Activated CD4-positive, alpha-beta memory T cell treated with anti-CD3 and anti-CD28 coated beads for 36 hours (primary cell): ENCODE measurements at regions not wholly inside any gene's neighbourhood (a gene's known extent, or its start where the extent isn't known, plus 50 kb on each side); places are given as distances from the start of the nearest gene placed in this dataset.
A peak's percentile ranks its signal among the peaks of the same experiment; 100 is the strongest.
"Not testable (repeated sequence)": the region's sequence is repeated elsewhere in the genome, so short reads cannot be mapped to it uniquely, and the experiment has no call there.

Experiments
- CTCF ChIA-PET: fragments of 350-600 bp; sonication (Branson Sonifier 250); formaldehyde crosslinking; loops from one replicate; lab custom pipeline; 2021; ENCODE audit warnings: antibody characterized with exemption, inconsistent platforms; lab: Charles Lee
- POLR2A ChIA-PET: fragments of 350-600 bp; sonication (Branson Sonifier 250); formaldehyde crosslinking; loops from one replicate; lab custom pipeline; 2021; ENCODE audit warnings: antibody characterized with exemption; lab: Charles Lee
- DNase-seq: peaks from one replicate; pipeline ENCODE4 v3.0.0-alpha.2; 2020
- H3K27ac Mint-ChIP-seq: one replicate; pipeline ENCODE4 v1.8.0; 2021; ENCODE audit warnings: mixed read lengths
- H3K27me3 Mint-ChIP-seq: one replicate; pipeline ENCODE4 v1.8.0; 2021; ENCODE audit warnings: mixed read lengths
- H3K36me3 Mint-ChIP-seq: one replicate; pipeline ENCODE4 v1.8.0; 2021; ENCODE audit warnings: mixed read lengths
- H3K4me1 Mint-ChIP-seq: one replicate; pipeline ENCODE4 v1.8.0; 2021; ENCODE audit warnings: low read depth, mixed read lengths
- H3K4me3 Mint-ChIP-seq: one replicate; pipeline ENCODE4 v1.8.0; 2021; ENCODE audit warnings: mild to moderate bottlenecking, mixed read lengths
- H3K9me3 Mint-ChIP-seq: one replicate; pipeline ENCODE4 v1.8.0; 2021; ENCODE audit warnings: mixed read lengths
- intact Hi-C: fragments of 100-400 bp; cut with micrococcal nuclease; formaldehyde crosslinking; loops from one replicate; pipeline ENCODE4 v1.15.1; 2023

- DNase-seq, result no peak
- H3K27ac Mint-ChIP-seq, result no peak overlapping the region
- H3K36me3 Mint-ChIP-seq, result peaks cover 5% of the 10 kb centered on the region
- H3K9me3 Mint-ChIP-seq, result peaks cover 12% of the 10 kb centered on the region
- H3K4me1 Mint-ChIP-seq, result no peaks in the 10 kb centered on the region
- ChIA-PET POLR2A (no interaction called here), CTCF (no interaction called here)
- H3K4me3 Mint-ChIP-seq, result no peak overlapping the region
- H3K27me3 Mint-ChIP-seq, result peaks cover 4% of the 10 kb centered on the region
- intact Hi-C loops, result no loop called here
These were observed 365.4 kb downstream of the VRK1 start for GRCh38 chr14:97162621-97163020.

- no peak for DNase-seq
- H3K4me1 Mint-ChIP-seq, result no peaks in the 10 kb centered on the region
- CTCF ChIA-PET, result no interaction called here
- intact Hi-C loops, result no loop called here
- POLR2A ChIA-PET, result no interaction called here
- H3K27me3 Mint-ChIP-seq, result peaks cover 4% of the 10 kb centered on the region
- peaks cover 6% of the 10 kb centered on the region for H3K9me3 Mint-ChIP-seq
- H3K36me3 Mint-ChIP-seq, result peaks cover 4% of the 10 kb centered on the region
- no peak overlapping the region for H3K27ac Mint-ChIP-seq
- H3K4me3 Mint-ChIP-seq, result no peak overlapping the region
These were observed 366.8 kb downstream of the VRK1 start for GRCh38 chr14:97164021-97164420.

GRCh38 chr14:97166497-97166896, 369.3 kb downstream of the VRK1 start:
- ChIA-PET POLR2A (no interaction called here), CTCF (no interaction called here)
- Mint-ChIP-seq H3K9me3 (no peaks in the 10 kb centered on the region), H3K4me1 (no peaks in the 10 kb centered on the region), H3K27me3 (peaks cover 4% of the 10 kb centered on the region), H3K36me3 (no peaks in the 10 kb centered on the region), H3K27ac (no peak overlapping the region), H3K4me3 (no peak overlapping the region)
- intact Hi-C loops, result no loop called here
- DNase-seq, result no peak

GRCh38 chr14:97167577-97167976, 370.4 kb downstream of the VRK1 start:
- H3K27me3 Mint-ChIP-seq, H3K4me1 Mint-ChIP-seq, intact Hi-C loops, H3K9me3 Mint-ChIP-seq, CTCF ChIA-PET, H3K36me3 Mint-ChIP-seq, H3K4me3 Mint-ChIP-seq, H3K27ac Mint-ChIP-seq, DNase-seq, POLR2A ChIA-PET: not testable (repeated sequence)

- H3K4me3 Mint-ChIP-seq, result no peak overlapping the region
- H3K36me3 Mint-ChIP-seq, result no peaks in the 10 kb centered on the region
- intact Hi-C loops, result loop anchor here (10.0 kb wide), 2 partner anchors 122 to 432 kb away; no protein-coding TSS in a partner anchor
- no peak overlapping the region for H3K27ac Mint-ChIP-seq
- ChIA-PET CTCF (no interaction called here), POLR2A (no interaction called here)
- H3K9me3 Mint-ChIP-seq, result no peaks in the 10 kb centered on the region
- peaks cover 6% of the 10 kb centered on the region for H3K4me1 Mint-ChIP-seq
- H3K27me3 Mint-ChIP-seq, result no peaks in the 10 kb centered on the region
- DNase-seq, result no peak
These were observed 375.5 kb downstream of the VRK1 start for GRCh38 chr14:97172644-97173043.

GRCh38 chr14:97177016-97177415, 379.8 kb downstream of the VRK1 start:
- Mint-ChIP-seq H3K4me1 (peaks cover 36% of the 10 kb centered on the region), H3K27ac (no peak overlapping the region), H3K27me3 (no peaks in the 10 kb centered on the region), H3K9me3 (peaks cover 7% of the 10 kb centered on the region), H3K36me3 (no peaks in the 10 kb centered on the region), H3K4me3 (no peak overlapping the region)
- intact Hi-C loops, result loop anchor here (10.0 kb wide), 2 partner anchors 118 to 428 kb away; no protein-coding TSS in a partner anchor
- CTCF ChIA-PET, result interaction anchor here (1.0 kb wide), 1 partner anchor 112 kb away, joined by 4 read pairs; no protein-coding TSS in a partner anchor
- POLR2A ChIA-PET, result no interaction called here
- peak; percentile 36 for DNase-seq

- ChIA-PET CTCF (interaction anchor here (1.0 kb wide), 1 partner anchor 112 kb away, joined by 4 read pairs; no protein-coding TSS in a partner anchor), POLR2A (no interaction called here)
- no peaks in the 10 kb centered on the region for H3K36me3 Mint-ChIP-seq
- intact Hi-C loops, result loop anchor here (2.0 to 10.0 kb wide), 3 partner anchors 57 to 427 kb away; no protein-coding TSS in a partner anchor
- peaks cover 7% of the 10 kb centered on the region for H3K9me3 Mint-ChIP-seq
- DNase-seq, result no peak
- H3K27ac Mint-ChIP-seq, result peak overlapping the region; percentile 42
- peaks cover 36% of the 10 kb centered on the region for H3K4me1 Mint-ChIP-seq
- H3K27me3 Mint-ChIP-seq, result no peaks in the 10 kb centered on the region
- H3K4me3 Mint-ChIP-seq, result no peak overlapping the region
These were observed 380.5 kb downstream of the VRK1 start for GRCh38 chr14:97177635-97178034.

- ChIA-PET CTCF (no interaction called here), POLR2A (interaction anchor here (1.0 kb wide), 1 partner anchor 58 kb away, joined by 3 read pairs; no protein-coding TSS in a partner anchor)
- Mint-ChIP-seq H3K4me1 (peaks cover 36% of the 10 kb centered on the region), H3K27ac (peak overlapping the region; percentile 60), H3K4me3 (no peak overlapping the region), H3K27me3 (no peaks in the 10 kb centered on the region), H3K36me3 (no peaks in the 10 kb centered on the region), H3K9me3 (peaks cover 7% of the 10 kb centered on the region)
- DNase-seq, result peak; percentile 40
- intact Hi-C loops, result loop anchor here (2.0 to 10.0 kb wide), 3 partner anchors 58 to 426 kb away; no protein-coding TSS in a partner anchor
These were observed 381.6 kb downstream of the VRK1 start for GRCh38 chr14:97178781-97179180.

GRCh38 chr14:97179573-97179972, 382.4 kb downstream of the VRK1 start:
- Mint-ChIP-seq H3K27me3 (no peaks in the 10 kb centered on the region), H3K4me3 (no peak overlapping the region), H3K9me3 (peaks cover 7% of the 10 kb centered on the region), H3K4me1 (peaks cover 36% of the 10 kb centered on the region), H3K27ac (peak overlapping the region; percentile 60), H3K36me3 (no peaks in the 10 kb centered on the region)
- CTCF ChIA-PET, result no interaction called here
- intact Hi-C loops, result loop anchor here (2.0 to 10.0 kb wide), 3 partner anchors 59 to 425 kb away; no protein-coding TSS in a partner anchor
- POLR2A ChIA-PET, result interaction anchor here (1.0 kb wide), 1 partner anchor 59 kb away, joined by 3 read pairs; no protein-coding TSS in a partner anchor
- peak; percentile 47 for DNase-seq

- DNase-seq, result peak; percentile 44
- peak overlapping the region; percentile 50 for H3K27ac Mint-ChIP-seq
- H3K27me3 Mint-ChIP-seq, result no peaks in the 10 kb centered on the region
- no peaks in the 10 kb centered on the region for H3K36me3 Mint-ChIP-seq
- peaks cover 39% of the 10 kb centered on the region for H3K4me1 Mint-ChIP-seq
- ChIA-PET CTCF (no interaction called here), POLR2A (no interaction called here)
- H3K4me3 Mint-ChIP-seq, result no peak overlapping the region
- intact Hi-C loops, result no loop called here
- H3K9me3 Mint-ChIP-seq, result peaks cover 7% of the 10 kb centered on the region
These were observed 383.4 kb downstream of the VRK1 start for GRCh38 chr14:97180304-97181200.

- Mint-ChIP-seq H3K4me1 (peaks cover 11% of the 10 kb centered on the region), H3K4me3 (no peak overlapping the region), H3K36me3 (no peaks in the 10 kb centered on the region), H3K27me3 (no peaks in the 10 kb centered on the region), H3K27ac (no peak overlapping the region), H3K9me3 (peaks cover 5% of the 10 kb centered on the region)
- intact Hi-C loops, result no loop called here
- ChIA-PET POLR2A (no interaction called here), CTCF (interaction anchor here (0.7 to 1.0 kb wide), 5 partner anchors 16 to 1734 kb away, joined by 3 read pairs; no protein-coding TSS in a partner anchor)
- peak; percentile 34 for DNase-seq
These were observed 388.0 kb downstream of the VRK1 start for GRCh38 chr14:97185186-97185585.

GRCh38 chr14:97187916-97188315, 390.7 kb downstream of the VRK1 start:
- Mint-ChIP-seq H3K27ac (no peak overlapping the region), H3K9me3 (no peaks in the 10 kb centered on the region)

More at GRCh38 chr14:97187916-97188315, 390.7 kb downstream of the VRK1 start:
- no peaks in the 10 kb centered on the region for H3K27me3 Mint-ChIP-seq
- peaks cover 3% of the 10 kb centered on the region for H3K4me1 Mint-ChIP-seq
- ChIA-PET POLR2A (no interaction called here), CTCF (no interaction called here)
- H3K4me3 Mint-ChIP-seq, result no peak overlapping the region
- intact Hi-C loops, result no loop called here
- DNase-seq, result no peak
- no peaks in the 10 kb centered on the region for H3K36me3 Mint-ChIP-seq
